Astrocyte (in vitro differentiated cells and primary cell): ENCODE measurements at regions not wholly inside any gene's neighbourhood (a gene's known extent, or its start where the extent isn't known, plus 50 kb on each side); places are given as distances from the start of the nearest gene placed in this dataset.

Experiments used
- CTCF ChIP-seq: IDR thresholded peaks from 2 replicates; pipeline ENCODE4 v1.5.1; 2011; ENCODE audit warnings: low read depth, mild to moderate bottlenecking, inconsistent platforms, low read length, moderate library complexity; ENCODE audit not compliant: insufficient read depth
- EZH2 ChIP-seq: IDR thresholded peaks from 2 replicates; pipeline ENCODE4 v1.6.1; 2012; ENCODE audit warnings: mild to moderate bottlenecking, low read length, inconsistent platforms; ENCODE audit not compliant: insufficient read depth

GRCh38 chr9:99370376-99370775 lies 148.3 kb downstream of the SEC61B start:
- TF ChIP-seq CTCF = no peak
- no peak for TF ChIP-seq EZH2
